ENCODE measurements at regions not wholly inside any gene's neighbourhood (a gene's known extent, or its start where the extent isn't known, plus 50 kb on each side); places are given as distances from the start of the nearest gene placed in this dataset.

DNA sequence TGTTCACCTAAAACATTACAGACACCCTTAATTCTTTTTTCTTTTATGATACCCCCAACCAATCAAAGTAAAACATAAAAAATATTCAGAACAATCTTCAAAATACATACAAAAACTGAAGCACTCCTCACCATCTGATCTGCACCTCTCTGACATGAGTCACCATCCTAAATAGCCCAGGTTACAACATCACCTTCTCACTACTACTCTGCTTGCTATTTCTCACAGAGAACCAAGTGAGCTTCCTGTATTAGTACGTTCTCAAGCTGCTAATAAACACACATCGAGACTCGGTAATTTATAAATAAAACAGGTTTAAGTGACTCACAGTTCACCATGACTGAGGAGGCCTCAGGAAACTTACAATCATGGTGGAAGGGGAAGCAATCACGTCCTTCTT is 183.5 kb downstream of the CBLN2 start:
- Histone ChIP-seq H3K9me3 (no peaks in the 10 kb centered on the region), H3K4me3 (no peak overlapping the region), H3K27me3 (no peaks in the 10 kb centered on the region), H3K36me3 (no peaks in the 10 kb centered on the region), H3K27ac (no peak overlapping the region), H3K4me1 (no peaks in the 10 kb centered on the region)
- TF ChIP-seq, protein P1, sequence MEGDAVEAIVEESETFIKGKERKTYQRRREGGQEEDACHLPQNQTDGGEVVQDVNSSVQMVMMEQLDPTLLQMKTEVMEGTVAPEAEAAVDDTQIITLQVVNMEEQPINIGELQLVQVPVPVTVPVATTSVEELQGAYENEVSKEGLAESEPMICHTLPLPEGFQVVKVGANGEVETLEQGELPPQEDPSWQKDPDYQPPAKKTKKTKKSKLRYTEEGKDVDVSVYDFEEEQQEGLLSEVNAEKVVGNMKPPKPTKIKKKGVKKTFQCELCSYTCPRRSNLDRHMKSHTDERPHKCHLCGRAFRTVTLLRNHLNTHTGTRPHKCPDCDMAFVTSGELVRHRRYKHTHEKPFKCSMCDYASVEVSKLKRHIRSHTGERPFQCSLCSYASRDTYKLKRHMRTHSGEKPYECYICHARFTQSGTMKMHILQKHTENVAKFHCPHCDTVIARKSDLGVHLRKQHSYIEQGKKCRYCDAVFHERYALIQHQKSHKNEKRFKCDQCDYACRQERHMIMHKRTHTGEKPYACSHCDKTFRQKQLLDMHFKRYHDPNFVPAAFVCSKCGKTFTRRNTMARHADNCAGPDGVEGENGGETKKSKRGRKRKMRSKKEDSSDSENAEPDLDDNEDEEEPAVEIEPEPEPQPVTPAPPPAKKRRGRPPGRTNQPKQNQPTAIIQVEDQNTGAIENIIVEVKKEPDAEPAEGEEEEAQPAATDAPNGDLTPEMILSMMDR (IDR thresholded peaks at IDR 0.05) = no peak
- TF ChIP-seq POLR2A (IDR thresholded peaks at IDR 0.05) = no peak
- DNase-seq = no peak
- intact Hi-C loops (cut with DNase I) = no loop called here
- 17% methylated on average over 4 of the region's 4 CpGs for WGBS (ENCODE audit: insufficient coverage, low coverage, low lambda C conversion rate, missing lambda C conversion rate)
- no peak for ATAC-seq

GRCh38 chr18:72342933-72343332 is 201.2 kb downstream of the CBLN2 start:
- Histone ChIP-seq H3K27ac (no peak overlapping the region), H3K4me3 (no peak overlapping the region), H3K36me3 (no peaks in the 10 kb centered on the region), H3K27me3 (no peaks in the 10 kb centered on the region), H3K9me3 (no peaks in the 10 kb centered on the region), H3K4me1 (no peaks in the 10 kb centered on the region)
- no peak for TF ChIP-seq POLR2A (IDR thresholded peaks at IDR 0.05)
- TF ChIP-seq, protein P1 (IDR thresholded peaks at IDR 0.05) = no peak
- intact Hi-C loops (cut with DNase I) = no loop called here
- DNase-seq (no peak), ATAC-seq (no peak)
- WGBS (ENCODE audit: insufficient coverage, low coverage, low lambda C conversion rate, missing lambda C conversion rate) = 38% methylated on average over 2 of the region's 2 CpGs

- ATAC-seq (no peak), DNase-seq (no peak)
- intact Hi-C loops (cut with DNase I) = no loop called here
- TF ChIP-seq, protein P1 (IDR thresholded peaks at IDR 0.05) = no peak
- TF ChIP-seq POLR2A (IDR thresholded peaks at IDR 0.05) = no peak
- no peak overlapping the region for H3K4me3 ChIP-seq
- no peak overlapping the region for H3K27ac ChIP-seq
- H3K9me3 ChIP-seq = no peaks in the 10 kb centered on the region
- H3K36me3 ChIP-seq = no peaks in the 10 kb centered on the region
- no peaks in the 10 kb centered on the region for H3K4me1 ChIP-seq
- no peaks in the 10 kb centered on the region for H3K27me3 ChIP-seq
- WGBS (ENCODE audit: insufficient coverage, low coverage, low lambda C conversion rate, missing lambda C conversion rate) = 79% methylated on average over 1 of the region's 1 CpG
These were observed 204.2 kb downstream of the CBLN2 start for GRCh38 chr18:72339976-72340375.

DNA sequence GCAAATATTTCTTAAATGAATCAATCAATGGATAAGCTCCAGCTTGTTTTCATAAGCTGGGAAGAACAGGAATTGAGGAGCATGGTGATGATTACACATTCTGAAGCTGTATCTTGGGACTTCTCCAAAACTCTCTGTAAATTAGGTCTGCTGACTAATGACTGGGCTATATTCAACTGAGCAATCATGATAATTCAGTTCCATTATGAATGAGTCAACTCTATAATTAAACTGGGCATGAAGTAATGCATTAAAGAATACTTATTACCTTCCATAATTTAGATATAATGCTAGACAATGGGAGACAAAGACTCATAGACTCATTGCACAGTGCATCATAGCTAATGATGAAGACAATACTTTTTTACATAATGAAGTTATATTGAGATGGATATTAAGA is 207.4 kb downstream of the CBLN2 start:
- Histone ChIP-seq H3K27me3 (no peaks in the 10 kb centered on the region), H3K4me3 (no peak overlapping the region), H3K4me1 (no peaks in the 10 kb centered on the region), H3K27ac (no peak overlapping the region), H3K9me3 (no peaks in the 10 kb centered on the region), H3K36me3 (no peaks in the 10 kb centered on the region)
- intact Hi-C loops (cut with DNase I) = no loop called here
- no peak for TF ChIP-seq POLR2A (IDR thresholded peaks at IDR 0.05)
- TF ChIP-seq, protein P1 (IDR thresholded peaks at IDR 0.05) = no peak
- DNase-seq (no peak), ATAC-seq (no peak)

DNA sequence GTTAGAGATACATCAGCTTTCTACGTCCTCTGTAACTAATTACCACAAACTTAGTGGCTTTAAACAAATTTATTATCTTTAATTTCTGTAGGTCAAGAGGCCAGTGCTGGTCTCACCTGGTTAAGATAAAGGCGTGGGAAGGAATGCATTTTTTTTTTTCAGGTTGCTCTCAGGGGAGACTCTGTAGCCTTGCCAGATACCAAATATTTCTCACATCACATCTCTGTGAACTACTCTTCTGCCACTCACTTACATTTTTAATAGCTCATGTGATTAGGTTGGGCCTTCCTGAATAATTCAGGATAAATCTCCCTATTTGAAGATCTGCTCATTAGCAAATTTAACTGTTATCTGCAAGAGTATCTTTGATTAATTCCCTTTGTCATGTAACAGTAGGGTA is 214.6 kb downstream of the CBLN2 start:
- TF ChIP-seq, protein P1 (IDR thresholded peaks at IDR 0.05) = no peak
- no peak for TF ChIP-seq POLR2A (IDR thresholded peaks at IDR 0.05)
- no peak overlapping the region for H3K4me3 ChIP-seq
- H3K4me1 ChIP-seq = no peaks in the 10 kb centered on the region
- H3K36me3 ChIP-seq = no peaks in the 10 kb centered on the region
- intact Hi-C loops (cut with DNase I) = no loop called here
- H3K27me3 ChIP-seq = no peaks in the 10 kb centered on the region
- WGBS (ENCODE audit: insufficient coverage, low coverage, low lambda C conversion rate, missing lambda C conversion rate) = 30% methylated on average over 2 of the region's 2 CpGs
- DNase-seq (no peak), ATAC-seq (no peak)
- no peak overlapping the region for H3K27ac ChIP-seq
- H3K9me3 ChIP-seq = no peaks in the 10 kb centered on the region

Data from right lobe of liver (tissue), 6 donors.